Activated CD8-positive, alpha-beta memory T cell treated with anti-CD3 and anti-CD28 coated beads for 36 hours (primary cell): ENCODE measurements at regions not wholly inside any gene's neighbourhood (a gene's known extent, or its start where the extent isn't known, plus 50 kb on each side); places are given as distances from the start of the nearest gene placed in this dataset.

Source experiments
- CTCF ChIA-PET: fragments of 350-600 bp; sonication (Branson Sonifier 250); formaldehyde crosslinking; loops from one replicate; lab custom pipeline; 2021; ENCODE audit warnings: antibody characterized with exemption; lab: Charles Lee
- POLR2A ChIA-PET: fragments of 350-600 bp; sonication (Branson Sonifier 250); formaldehyde crosslinking; loops from one replicate; lab custom pipeline; 2021; ENCODE audit warnings: antibody characterized with exemption; lab: Charles Lee

- POLR2A ChIA-PET, result no interaction called here
- CTCF ChIA-PET, result interaction anchor here (0.7 kb wide), 1 partner anchor 129 kb away, joined by 3 read pairs; no protein-coding TSS in a partner anchor
Observed at GRCh38 chr15:94177112-94177511, 54.2 kb upstream of the MCTP2 start.

- ChIA-PET POLR2A (no interaction called here), CTCF (interaction anchor here (0.6 kb wide), 1 partner anchor 133 kb away, joined by 3 read pairs; no protein-coding TSS in a partner anchor)
Observed at GRCh38 chr15:94175420-94175819, 55.9 kb upstream of the MCTP2 start.

- ChIA-PET CTCF (interaction anchor here (0.7 to 1.3 kb wide), 3 partner anchors 54 to 149 kb away, joined by 3 to 5 read pairs (median 4); partner anchors contain the start of gene MCTP2), POLR2A (no interaction called here)
Observed at GRCh38 chr15:94174399-94174802, 57.0 kb upstream of the MCTP2 start.

GRCh38 chr15:94168250-94168649, 63.1 kb upstream of the MCTP2 start:
- CTCF ChIA-PET, result interaction anchor here (1.0 to 7.7 kb wide), 2 partner anchors 67 to 155 kb away, joined by 3 to 87 read pairs; no protein-coding TSS in a partner anchor

GRCh38 chr15:94164971-94165370, 66.4 kb upstream of the MCTP2 start:
- ChIA-PET CTCF (interaction anchor here (1.2 to 7.7 kb wide), 9 partner anchors 64 to 222 kb away, joined by 3 to 87 read pairs (median 4); partner anchors contain the start of gene MCTP2), POLR2A (no interaction called here)

More at GRCh38 chr15:94168250-94168649, 63.1 kb upstream of the MCTP2 start:
- POLR2A ChIA-PET, result no interaction called here

GRCh38 chr15:94164202-94164807, 67.1 kb upstream of the MCTP2 start:
- ChIA-PET POLR2A (no interaction called here), CTCF (interaction anchor here (0.6 to 7.7 kb wide), 15 partner anchors 26 to 223 kb away, joined by 3 to 87 read pairs (median 4); partner anchors contain the start of gene MCTP2)

- ChIA-PET POLR2A (no interaction called here), CTCF (interaction anchor here (1.2 to 7.7 kb wide), 2 partner anchors 60 to 161 kb away, joined by 6 to 87 read pairs; no protein-coding TSS in a partner anchor)
Observed at GRCh38 chr15:94162939-94163338, 68.4 kb upstream of the MCTP2 start.

GRCh38 chr15:94154255-94154654, 77.1 kb upstream of the MCTP2 start:
- POLR2A ChIA-PET, result no interaction called here
- CTCF ChIA-PET, result interaction anchor here (1.2 kb wide), 1 partner anchor 170 kb away, joined by 4 read pairs; no protein-coding TSS in a partner anchor

- CTCF ChIA-PET, result no interaction called here
Observed at GRCh38 chr15:94145046-94145445, 86.3 kb upstream of the MCTP2 start.

GRCh38 chr15:94141802-94142201, 89.6 kb upstream of the MCTP2 start:
- POLR2A ChIA-PET, result no interaction called here
- CTCF ChIA-PET, result no interaction called here

More at GRCh38 chr15:94145046-94145445, 86.3 kb upstream of the MCTP2 start:
- POLR2A ChIA-PET, result no interaction called here

GRCh38 chr15:94135486-94136147, 95.7 kb upstream of the MCTP2 start:
- POLR2A ChIA-PET, result no interaction called here
- CTCF ChIA-PET, result no interaction called here

- ChIA-PET POLR2A (no interaction called here), CTCF (interaction anchor here (0.5 to 1.6 kb wide), 2 partner anchors 12 to 1393 kb away, joined by 3 to 4 read pairs; no protein-coding TSS in a partner anchor)
Observed at GRCh38 chr15:94131875-94132274, 99.5 kb upstream of the MCTP2 start.

GRCh38 chr15:94130504-94130903, 100.9 kb upstream of the MCTP2 start:
- CTCF ChIA-PET, result interaction anchor here (0.9 kb wide), 1 partner anchor 11 kb away, joined by 4 read pairs; no protein-coding TSS in a partner anchor
- POLR2A ChIA-PET, result no interaction called here

- ChIA-PET CTCF (interaction anchor here (0.7 kb wide), 2 partner anchors 541 to 1390 kb away, joined by 4 read pairs; no protein-coding TSS in a partner anchor), POLR2A (no interaction called here)
Observed at GRCh38 chr15:94127006-94127405, 104.4 kb upstream of the MCTP2 start.

- CTCF ChIA-PET, result no interaction called here
- POLR2A ChIA-PET, result no interaction called here
Observed at GRCh38 chr15:94125698-94126097, 105.7 kb upstream of the MCTP2 start.

- ChIA-PET POLR2A (no interaction called here), CTCF (no interaction called here)
Observed at GRCh38 chr15:94125156-94125555, 106.2 kb upstream of the MCTP2 start.

GRCh38 chr15:94122516-94122915, 108.8 kb upstream of the MCTP2 start:
- ChIA-PET CTCF (interaction anchor here (0.6 kb wide), 1 partner anchor 549 kb away, joined by 4 read pairs; no protein-coding TSS in a partner anchor), POLR2A (no interaction called here)

- POLR2A ChIA-PET, result no interaction called here
Observed at GRCh38 chr15:94119923-94120775, 111.2 kb upstream of the MCTP2 start.

GRCh38 chr15:94119298-94119811, 112.0 kb upstream of the MCTP2 start:
- ChIA-PET CTCF (interaction anchor here (1.0 to 1.5 kb wide), 11 partner anchors 11 to 1091 kb away, joined by 3 to 13 read pairs (median 4); no protein-coding TSS in a partner anchor), POLR2A (no interaction called here)

More at GRCh38 chr15:94119923-94120775, 111.2 kb upstream of the MCTP2 start:
- CTCF ChIA-PET, result interaction anchor here (0.6 to 1.5 kb wide), 16 partner anchors 11 to 1092 kb away, joined by 3 to 13 read pairs (median 4); no protein-coding TSS in a partner anchor
